Activated CD4-positive, alpha-beta T cell treated with anti-CD3 and anti-CD28 coated beads, Interleukin-2, amount 50 U/mL, for 24 hours (primary cell): ENCODE measurements at regions not wholly inside any gene's neighbourhood (a gene's known extent, or its start where the extent isn't known, plus 50 kb on each side); places are given as distances from the start of the nearest gene placed in this dataset.
"Not testable (repeated sequence)": the region's sequence is repeated elsewhere in the genome, so short reads cannot be mapped to it uniquely, and the experiment has no call there.

Experiments used
- DNase-seq, 2 donors: peaks; one replicate each; pipeline ENCODE4 v3.0.0-alpha.2; 2020; ENCODE audit warnings: low read depth in 1 of 2, low spot score in 1 of 2

DNA sequence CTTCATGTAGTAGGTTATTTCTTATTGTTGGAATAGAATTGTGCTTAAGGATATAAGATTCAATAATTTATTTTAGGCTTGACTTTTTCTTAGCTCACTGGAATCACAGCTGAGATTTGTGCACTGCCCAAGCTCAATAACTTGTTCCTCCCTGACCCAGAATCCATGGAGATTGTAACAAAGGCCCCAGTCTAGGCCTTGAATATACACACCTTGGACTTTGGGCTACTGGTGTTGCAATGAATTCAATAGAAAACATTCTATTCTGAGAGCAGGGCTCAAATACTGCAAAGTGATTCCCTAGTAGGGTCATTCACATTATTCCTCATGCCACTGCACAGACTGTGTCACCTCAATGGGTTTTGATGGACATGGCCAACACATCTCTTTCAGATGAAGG lies 352.4 kb downstream of the GALC start:
- DNase-seq, result no peak

DNA sequence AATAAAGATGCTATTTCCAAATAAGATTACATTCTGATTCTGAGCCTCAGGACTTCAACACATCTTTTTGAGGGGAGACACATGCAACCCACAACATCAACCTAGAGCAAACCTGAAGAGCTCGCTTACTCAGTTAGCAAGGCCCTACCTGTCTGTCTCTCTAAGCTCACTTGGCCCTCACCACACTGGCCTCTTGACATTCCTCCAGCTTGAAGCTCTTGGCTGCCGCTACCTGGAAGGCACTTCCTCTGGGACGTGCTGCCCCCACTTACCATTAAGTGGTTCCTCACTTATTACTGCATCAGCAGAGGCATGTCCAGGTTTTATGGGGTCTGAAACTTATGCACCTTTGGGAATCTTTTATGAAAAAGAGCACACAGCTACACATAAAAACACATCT lies 354.8 kb downstream of the GALC start:
- DNase-seq, result no peak

DNA sequence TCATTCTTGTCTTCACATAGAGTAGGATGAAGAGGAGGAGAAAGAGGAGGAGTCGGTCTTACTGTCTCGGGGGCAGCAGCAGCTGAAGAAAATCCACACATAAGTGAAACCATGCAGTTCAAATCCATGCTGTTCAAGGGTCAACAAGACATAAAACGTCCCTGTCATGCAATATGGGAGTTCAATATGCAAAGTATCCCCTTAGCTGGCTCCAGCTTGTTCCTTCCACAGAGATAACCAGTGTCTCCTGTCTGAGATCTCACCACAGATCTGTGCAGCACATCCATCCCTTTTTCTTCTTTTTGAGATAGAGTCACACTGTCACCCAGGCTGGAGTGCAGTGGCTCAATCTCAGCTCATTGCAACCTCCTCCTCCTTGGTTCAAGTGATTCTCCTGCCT lies 357.5 kb downstream of the GALC start:
- no peak for DNase-seq

DNA sequence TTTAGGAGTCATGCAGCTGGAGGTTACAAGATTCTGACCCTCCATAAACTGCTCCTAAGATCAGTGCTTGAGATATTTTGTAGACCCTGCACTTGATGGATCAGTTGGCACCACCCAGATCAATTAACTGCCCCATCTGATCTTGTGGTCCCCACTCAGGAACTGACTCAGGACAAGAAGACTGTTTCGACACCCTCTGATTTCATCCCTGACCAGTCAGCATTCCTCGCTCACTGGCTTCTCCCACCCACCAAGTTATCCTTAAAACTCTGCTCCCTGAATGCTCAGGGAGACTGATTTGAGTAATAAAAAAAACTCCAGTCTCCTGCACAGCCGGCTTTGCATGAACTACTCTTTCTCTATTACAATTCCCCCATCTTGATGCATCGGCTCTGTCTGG lies 360.2 kb downstream of the GALC start:
- DNase-seq, result no peak

DNA sequence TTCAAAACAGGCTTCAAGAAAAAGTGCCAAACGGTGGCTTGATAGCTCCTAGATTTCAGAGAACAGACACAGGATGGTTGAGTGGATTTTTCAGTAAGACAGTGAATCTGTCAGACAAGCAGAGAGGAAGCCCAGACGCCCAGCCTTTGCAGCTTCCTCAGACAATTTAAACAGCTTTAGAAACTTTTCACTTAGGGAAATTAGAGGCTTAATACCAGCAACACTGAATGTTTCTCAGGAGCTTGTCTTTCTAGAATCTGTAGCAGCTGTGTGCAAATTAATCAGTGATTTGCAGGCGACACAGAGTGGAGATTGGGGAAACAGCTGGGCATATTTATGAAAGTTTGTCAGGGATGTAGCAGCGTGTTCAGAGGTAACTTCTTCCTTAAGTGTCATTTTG lies 362.1 kb downstream of the GALC start:
- no peak for DNase-seq

DNA sequence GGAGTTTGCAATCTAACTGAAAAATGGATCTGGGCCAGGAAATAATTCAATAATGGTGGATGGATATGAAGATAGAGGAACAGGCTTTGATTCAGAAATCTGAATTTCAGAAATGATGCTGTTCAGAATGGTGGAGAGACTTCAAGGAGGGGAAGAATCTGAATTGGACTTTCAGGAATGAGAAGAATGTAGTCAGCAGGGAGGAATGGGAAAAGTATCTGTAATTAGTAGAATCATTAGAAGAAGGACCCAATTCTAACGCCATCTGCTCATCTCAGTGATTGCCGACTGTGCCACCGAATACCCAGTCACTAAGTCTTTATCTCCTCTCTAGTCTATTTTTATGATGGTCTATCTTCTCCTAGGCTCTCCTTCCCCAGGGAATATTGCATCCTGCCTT lies 363.2 kb downstream of the GALC start:
- no peak for DNase-seq

DNA sequence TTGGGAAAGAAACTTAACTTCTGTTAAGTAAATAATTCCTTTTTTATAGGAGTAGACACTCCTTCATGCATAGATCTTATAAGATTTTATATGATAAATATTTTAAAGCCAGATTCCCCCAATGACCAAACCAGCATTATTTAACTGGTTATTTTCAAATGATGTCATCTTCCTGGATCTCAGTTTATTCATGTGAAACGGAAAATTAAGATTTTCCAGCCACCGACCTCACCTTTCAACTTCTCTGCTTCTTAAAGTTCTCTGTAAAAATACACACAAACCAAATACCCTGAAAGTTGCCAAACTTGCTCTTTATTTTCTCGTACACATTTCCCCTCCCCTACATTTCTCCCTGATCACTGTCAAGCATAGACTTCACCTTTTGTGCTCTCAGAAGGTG lies 364.2 kb downstream of the GALC start:
- DNase-seq, result no peak

DNA sequence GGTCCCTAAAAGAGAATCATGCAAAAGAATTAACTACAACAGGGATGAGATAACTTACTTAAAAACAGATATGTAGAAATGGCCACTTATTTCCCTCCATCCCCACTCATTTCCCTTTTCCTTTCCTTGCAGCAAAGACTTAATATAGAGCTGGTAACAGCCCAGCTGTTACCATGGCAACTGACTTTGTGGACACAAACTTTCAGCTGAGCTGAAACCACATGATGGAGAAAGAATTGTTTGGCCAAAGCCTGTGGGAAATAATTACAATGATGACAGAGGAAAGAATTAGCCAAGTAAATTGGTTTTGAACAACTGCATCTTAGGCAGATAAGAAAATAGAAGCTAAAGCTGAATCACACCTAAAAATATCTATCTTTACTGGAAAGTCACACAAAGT lies 364.9 kb downstream of the GALC start:
- no peak for DNase-seq

DNA sequence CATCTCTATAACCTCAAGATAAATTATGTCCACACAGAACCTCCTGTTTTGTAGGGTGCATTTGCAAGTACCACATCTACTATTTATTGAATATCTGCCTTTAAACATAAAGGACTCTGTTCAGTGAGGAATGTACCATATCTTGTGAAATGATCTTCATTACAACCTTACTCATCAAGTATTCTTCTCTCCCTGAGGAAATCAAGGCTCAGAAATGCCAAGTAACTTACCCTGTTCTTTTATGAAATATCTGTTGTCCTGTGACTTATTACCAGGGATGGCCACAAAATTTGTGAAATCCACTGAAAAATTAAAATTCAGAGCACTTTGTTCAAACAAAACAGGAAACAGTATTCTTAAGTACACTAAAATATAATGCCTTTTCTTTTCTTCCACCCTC lies 366.7 kb downstream of the GALC start:
- DNase-seq, result no peak

DNA sequence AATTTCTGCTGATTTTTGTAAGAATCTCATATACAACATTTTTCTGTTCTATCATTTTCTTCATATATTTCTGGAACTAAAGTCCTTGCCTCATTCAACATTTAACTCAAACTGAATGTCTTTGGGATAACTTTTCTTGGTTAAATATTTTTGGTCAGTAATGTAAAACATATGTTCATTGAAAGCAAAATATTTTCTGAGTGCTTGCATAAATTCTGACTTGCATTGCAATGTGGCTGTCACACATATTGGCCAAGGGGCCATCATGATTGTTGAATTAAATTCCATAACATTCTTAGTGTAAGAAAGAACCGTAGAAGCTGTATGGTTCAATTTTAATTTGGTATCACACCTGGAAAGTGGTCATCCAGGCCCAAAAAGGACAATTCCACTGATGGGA lies 369.4 kb downstream of the GALC start:
- no peak for DNase-seq

DNA sequence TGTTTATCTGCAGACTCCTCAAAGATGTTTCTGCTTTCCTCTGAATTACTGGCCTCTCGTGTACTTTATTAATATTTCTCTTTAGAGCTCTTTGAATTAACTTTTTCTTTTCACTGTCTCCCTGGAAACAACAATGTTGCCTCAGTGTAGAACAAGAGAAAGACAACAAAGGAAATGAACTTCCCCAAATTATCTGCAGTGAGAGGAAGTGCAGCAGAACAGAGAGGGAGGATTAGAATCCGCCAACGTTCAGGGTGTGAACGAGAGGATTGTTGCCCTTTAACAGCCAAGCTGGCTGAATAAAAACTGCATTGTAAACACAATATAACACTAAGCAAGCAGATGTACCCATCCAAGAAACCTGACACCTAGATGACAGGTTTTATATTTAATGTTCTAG lies 375.9 kb downstream of the GALC start:
- DNase-seq, result no peak

DNA sequence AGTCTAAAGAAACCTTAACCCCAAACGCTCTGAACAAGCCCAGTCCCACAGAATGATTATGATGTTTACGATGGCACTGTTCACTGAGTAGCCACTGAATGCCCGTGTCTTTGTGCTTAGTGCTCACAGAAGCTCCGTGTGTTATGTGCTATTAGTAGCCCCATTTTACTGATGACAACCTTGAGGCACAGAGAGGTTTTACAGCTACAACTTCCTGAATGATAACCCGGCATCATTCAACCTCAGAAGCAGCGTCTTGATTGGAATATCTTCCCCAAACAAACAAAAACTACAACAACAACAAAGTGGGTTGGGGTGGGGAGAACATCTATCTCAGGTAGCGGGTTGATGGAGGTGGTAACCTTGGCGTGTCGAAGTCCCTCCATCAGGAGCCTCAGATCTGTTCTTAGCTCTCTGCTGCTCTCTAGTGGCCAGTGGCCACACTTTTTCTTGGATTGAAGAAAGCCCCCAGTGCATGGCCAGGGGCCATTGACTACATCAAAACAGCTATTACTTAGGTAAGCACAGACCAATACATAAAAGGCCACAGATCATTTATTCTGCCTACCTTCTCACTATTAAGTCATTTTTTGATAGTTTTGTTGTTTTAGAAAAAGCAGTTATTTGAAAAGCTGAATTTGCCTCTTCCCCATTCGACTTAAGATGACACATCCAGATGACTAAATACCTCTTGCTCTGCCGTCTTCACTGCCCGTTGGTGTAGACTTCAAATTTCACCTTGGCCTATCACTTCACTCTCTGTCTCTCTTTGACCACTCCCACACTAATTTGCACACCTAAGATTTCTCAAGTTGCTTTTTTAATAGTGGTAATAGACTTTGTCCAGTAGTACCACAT lies 376.9 kb downstream of the GALC start:
- peak in 1 of 2 donors; percentile 11 for DNase-seq

DNA sequence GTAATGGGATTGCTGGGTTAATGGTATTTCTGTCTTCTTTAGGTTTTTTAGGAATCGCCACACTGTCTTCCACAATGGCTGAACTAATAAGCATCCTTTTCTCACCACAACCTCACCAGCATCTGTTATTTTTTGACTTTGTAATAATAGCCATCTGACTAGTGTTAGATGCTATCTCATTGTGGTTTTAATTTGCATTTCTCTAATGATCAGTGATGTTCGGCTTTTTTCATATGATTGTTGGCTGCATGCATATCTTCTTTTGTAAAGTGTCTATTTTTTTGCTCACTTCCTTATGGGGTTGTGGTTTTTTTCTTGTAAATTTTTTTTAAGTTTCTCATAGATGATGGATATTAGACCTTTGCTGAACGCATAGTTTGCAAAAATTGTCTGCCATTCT lies 377.9 kb downstream of the GALC start:
- DNase-seq, result no peak

DNA sequence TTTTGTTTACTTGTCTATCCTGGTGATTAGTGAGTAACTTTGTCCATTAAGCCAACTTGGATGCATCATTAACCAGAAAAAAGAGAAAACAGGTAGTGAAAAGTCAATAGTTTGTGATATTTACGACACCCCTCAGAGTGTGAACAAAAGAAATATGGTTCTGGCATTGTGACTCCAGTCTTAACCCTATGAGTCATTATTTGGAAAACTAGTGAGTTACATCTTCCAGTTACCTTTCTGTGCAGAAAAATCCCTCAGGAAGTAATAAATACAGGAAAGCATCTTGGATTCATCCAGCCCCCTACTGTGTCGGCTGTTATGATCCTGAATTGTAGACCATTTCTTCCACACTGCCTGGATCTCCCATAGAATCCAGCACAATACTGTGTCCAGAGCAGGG lies 379.1 kb downstream of the GALC start:
- DNase-seq, result no peak

DNA sequence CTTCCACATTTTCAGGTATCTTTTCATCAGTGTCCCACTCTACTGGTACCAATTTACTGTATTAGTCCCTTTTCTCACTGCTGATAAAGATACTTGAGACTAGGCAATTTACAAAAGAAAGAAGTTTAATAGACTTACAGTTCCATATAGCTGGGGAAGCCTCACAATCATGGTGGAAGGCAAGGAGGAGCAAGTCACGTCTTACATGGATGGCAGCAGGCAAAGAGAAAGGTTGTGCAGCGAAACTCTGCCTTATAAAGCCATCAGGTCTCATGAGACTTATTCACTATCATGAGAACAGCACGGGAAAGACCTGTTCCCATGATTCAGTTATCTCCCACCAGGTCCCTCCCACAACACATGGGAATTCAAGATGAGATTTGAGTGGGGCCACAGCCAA lies 385.9 kb downstream of the GALC start:
- not testable (repeated sequence) for DNase-seq

DNA sequence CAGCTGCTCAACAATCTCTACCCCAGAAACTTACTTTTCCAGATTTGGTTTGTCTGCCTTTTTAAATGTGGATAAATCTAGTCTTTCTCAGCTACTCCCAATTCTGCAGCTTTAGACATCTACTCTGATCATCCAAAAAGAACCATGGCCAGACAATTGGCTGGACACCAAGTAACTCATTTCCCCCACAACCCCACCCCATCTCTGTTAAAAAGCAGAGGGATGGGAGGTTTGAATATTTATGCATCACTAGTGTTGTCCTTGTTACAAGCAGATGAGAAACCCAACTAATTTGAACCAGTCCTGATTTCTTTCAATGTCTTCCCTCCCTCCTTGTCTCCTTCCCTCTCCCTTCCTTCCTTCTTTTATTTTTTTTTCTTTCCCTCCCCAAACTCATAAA lies 391.9 kb downstream of the GALC start:
- no peak for DNase-seq

DNA sequence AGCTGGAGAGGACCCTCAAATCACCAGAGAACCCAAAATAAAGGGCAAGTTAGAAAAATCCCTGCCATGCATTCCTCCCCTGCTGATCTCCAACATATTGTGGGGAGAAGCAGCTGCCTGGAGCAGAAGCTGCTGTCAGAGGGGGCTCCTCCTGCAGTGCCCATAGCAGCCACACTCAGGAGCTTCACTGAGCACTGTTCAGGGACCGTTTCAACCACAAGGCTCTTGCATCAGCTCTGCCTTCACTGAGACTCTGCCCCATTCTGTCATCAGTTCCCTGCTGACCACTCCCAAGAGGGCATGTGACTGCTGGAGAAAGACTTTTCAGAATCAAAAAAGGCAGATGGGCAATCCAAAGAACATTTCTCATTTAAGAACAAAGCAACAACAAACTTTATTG lies 392.7 kb downstream of the GALC start:
- no peak for DNase-seq

DNA sequence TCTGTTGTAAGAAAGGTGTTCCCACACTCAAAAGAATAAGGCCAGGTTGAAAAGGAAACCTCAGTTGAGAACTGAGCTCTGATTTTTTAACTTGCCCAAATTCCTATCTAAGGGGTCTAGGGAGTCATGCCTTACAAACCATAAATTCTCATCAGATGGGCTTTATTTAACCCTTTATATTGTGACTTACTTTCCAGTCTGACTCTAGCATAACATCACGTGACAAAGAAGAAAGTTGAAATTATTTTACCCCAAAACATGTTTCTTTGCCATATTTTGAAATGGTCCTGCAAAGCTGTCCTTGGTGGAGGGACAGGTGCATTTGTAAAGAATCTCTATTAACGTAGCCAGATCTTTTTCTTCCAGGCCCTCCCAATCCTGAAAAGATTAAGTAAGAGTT lies 411.7 kb downstream of the GALC start:
- no peak for DNase-seq

DNA sequence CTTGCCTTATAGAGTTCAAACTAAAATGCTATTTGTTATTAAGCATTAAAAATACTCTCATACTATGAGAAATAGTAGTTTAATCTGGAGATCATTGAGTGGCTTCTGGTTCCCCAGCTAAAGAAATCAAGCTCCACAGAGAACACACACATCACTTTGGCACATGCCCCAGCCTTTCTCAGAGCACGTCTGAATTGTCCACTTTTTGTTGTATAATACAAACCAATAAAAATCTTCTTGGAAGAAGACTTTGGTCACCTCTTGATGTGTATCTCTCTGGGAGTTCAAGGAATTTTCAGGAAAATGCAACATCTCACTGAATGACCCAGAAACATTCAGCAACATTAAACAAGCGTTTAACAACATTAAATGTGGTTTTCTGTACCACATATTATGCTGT lies 413.9 kb downstream of the GALC start:
- DNase-seq, result no peak

DNA sequence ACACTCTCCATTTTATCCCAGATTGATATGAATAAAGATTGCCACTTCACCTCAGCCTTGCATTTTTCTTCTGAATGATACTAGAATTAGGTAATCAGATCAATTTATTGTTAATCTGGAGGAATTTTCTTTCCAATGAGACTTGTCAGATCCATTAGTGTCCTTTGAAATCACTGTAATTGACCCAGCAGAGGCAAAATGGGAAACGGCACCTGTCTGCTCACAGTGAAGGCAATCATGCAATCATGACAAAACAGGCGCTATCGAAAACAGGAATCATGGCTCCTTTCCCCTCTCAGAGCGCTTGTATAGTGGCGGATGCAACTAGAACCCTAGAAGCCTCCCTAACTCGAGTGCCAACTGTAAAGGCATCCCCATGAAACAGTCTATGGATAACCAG lies 417.6 kb downstream of the GALC start:
- no peak for DNase-seq

DNA sequence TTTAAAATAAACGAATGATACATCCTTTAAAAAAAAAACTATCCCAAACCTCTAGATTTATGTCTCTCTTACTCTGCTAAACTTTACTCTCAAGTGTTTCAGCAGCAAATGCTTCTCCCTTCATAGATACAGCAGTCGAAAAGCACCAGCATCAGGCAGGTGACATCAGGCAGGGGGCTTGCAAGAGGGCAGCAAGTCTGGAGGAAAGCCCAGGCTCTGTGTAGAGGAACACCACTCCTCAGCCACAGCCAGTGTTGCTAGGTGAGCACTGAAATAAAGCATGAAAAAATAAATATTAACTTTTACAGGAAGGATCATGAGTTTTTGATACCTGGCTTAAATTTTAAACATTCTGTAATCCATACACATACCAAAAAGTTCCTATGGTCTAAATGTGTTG lies 419.4 kb downstream of the GALC start:
- no peak for DNase-seq

DNA sequence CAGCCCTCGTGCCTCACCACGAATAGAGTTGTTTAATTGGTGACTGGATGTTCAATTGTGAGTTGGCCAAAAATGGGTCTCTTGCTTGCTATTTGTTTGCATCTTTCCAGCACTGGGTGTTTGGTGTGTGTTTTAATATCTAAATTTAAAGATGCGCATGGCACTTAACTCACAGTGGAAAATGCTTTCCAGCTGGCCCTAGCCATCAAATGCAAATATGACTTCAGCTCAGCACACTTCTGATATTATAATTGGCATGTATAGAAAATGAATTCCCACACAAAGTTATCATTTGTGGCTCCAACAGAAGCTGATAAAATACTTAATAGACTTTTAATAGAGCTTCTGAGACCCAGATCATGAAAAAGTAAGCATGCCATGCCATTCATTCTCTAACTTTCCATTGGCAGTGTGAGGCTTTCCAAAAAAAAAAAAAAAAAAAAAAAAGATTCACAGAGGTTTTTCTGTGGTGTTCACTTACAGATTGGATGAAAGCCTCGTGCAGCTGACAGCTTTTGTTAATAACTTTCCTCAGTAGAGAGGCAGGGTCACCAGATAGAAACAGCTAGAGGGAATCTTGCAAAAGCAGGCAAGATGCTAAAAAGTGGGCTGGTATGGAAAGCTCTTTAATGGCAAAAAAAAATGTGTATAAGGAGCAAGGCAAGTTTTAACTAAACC lies 425.2 kb downstream of the GALC start:
- no peak for DNase-seq

DNA sequence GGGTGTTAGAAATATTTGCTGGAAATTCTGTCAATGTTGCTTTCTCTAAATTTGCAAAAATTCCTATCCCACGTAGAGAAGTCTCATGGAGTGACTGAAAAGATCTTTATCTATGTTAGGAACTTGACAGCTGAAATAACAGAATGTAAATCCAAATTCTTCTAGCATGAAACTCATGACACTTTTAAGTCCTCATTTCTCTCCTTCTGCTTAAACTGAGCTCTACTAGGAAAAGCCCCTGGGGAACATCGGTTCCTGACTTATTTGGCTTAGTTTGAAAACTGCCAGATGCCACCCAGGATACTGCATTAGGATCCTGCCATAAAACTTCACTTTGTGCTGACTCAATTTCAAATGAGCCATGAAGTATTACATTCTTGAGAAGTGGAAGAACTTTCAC lies 426.0 kb downstream of the GALC start:
- no peak for DNase-seq
